HG03025 (cell line): ENCODE measurements at regions not wholly inside any gene's neighbourhood (a gene's known extent, or its start where the extent isn't known, plus 50 kb on each side); places are given as distances from the start of the nearest gene placed in this dataset.
"Not testable (repeated sequence)": the region's sequence is repeated elsewhere in the genome, so short reads cannot be mapped to it uniquely, and the experiment has no call there.

Experiments
- ATAC-seq: cut with Tn5 transposase; IDR thresholded peaks from one replicate; pipeline ENCODE4 v1.9.1; 2021; ENCODE audit warnings: mild to moderate bottlenecking, moderate library complexity; ENCODE audit not compliant: unreplicated experiment, low FRiP score

GRCh38 chr17:53217311-53217710 is 605.4 kb upstream of the KIF2B start:
- no peak for ATAC-seq

GRCh38 chr17:53208935-53209334 is 613.8 kb upstream of the KIF2B start:
- not testable (repeated sequence) for ATAC-seq

GRCh38 chr17:53193044-53193443 is 629.7 kb upstream of the KIF2B start:
- no peak for ATAC-seq

GRCh38 chr17:53191878-53192277 is 630.8 kb upstream of the KIF2B start:
- no peak for ATAC-seq

GRCh38 chr17:53186001-53186400 is 636.7 kb upstream of the KIF2B start:
- no peak for ATAC-seq

GRCh38 chr17:53176629-53177028 is 646.1 kb upstream of the KIF2B start:
- ATAC-seq, result no peak

GRCh38 chr17:53168413-53168812 is 654.3 kb upstream of the KIF2B start:
- no peak for ATAC-seq

GRCh38 chr17:53166731-53167130 is 656.0 kb upstream of the KIF2B start:
- no peak for ATAC-seq

- ATAC-seq, result no peak
Measured at GRCh38 chr17:53150101-53150698, 672.5 kb upstream of the KIF2B start.

- no peak for ATAC-seq
Measured at GRCh38 chr17:53149316-53149715, 673.4 kb upstream of the KIF2B start.

GRCh38 chr17:53148058-53148457 is 674.7 kb upstream of the KIF2B start:
- no peak for ATAC-seq

- no peak for ATAC-seq
Measured at GRCh38 chr17:53142890-53143289, 679.8 kb upstream of the KIF2B start.

GRCh38 chr17:53141731-53142130 is 681.0 kb upstream of the KIF2B start:
- ATAC-seq, result no peak

- no peak for ATAC-seq
Measured at GRCh38 chr17:53141280-53141679, 681.4 kb upstream of the KIF2B start.

- ATAC-seq, result no peak
Measured at GRCh38 chr17:53137869-53138268, 684.9 kb upstream of the KIF2B start.

GRCh38 chr17:53135969-53136368 is 686.8 kb upstream of the KIF2B start:
- ATAC-seq, result no peak

GRCh38 chr17:53134548-53134947 is 688.2 kb upstream of the KIF2B start:
- ATAC-seq, result no peak

- no peak for ATAC-seq
Measured at GRCh38 chr17:53133876-53134275, 688.9 kb upstream of the KIF2B start.

- ATAC-seq, result no peak
Measured at GRCh38 chr17:53129863-53130262, 692.9 kb upstream of the KIF2B start.

GRCh38 chr17:53127331-53127730 is 695.4 kb upstream of the KIF2B start:
- ATAC-seq, result no peak

GRCh38 chr17:53122966-53123365 is 699.8 kb upstream of the KIF2B start:
- no peak for ATAC-seq

GRCh38 chr17:53119773-53120172 is 703.0 kb upstream of the KIF2B start:
- no peak for ATAC-seq

- ATAC-seq, result no peak
Measured at GRCh38 chr17:53118948-53119347, 703.8 kb upstream of the KIF2B start.
